ENCODE measurements at regions not wholly inside any gene's neighbourhood (a gene's known extent, or its start where the extent isn't known, plus 50 kb on each side); places are given as distances from the start of the nearest gene placed in this dataset.
A peak's percentile ranks its signal among the peaks of the same experiment; 100 is the strongest.

GRCh38 chr14:71296184-71296583 is 388.9 kb downstream of the PCNX1 start:
- no peak overlapping the region for H3K4me3 ChIP-seq (ENCODE audit: low read depth, low read length)
- DNase-seq (ENCODE audit: low read depth) = no peak
- TF ChIP-seq, protein P1, sequence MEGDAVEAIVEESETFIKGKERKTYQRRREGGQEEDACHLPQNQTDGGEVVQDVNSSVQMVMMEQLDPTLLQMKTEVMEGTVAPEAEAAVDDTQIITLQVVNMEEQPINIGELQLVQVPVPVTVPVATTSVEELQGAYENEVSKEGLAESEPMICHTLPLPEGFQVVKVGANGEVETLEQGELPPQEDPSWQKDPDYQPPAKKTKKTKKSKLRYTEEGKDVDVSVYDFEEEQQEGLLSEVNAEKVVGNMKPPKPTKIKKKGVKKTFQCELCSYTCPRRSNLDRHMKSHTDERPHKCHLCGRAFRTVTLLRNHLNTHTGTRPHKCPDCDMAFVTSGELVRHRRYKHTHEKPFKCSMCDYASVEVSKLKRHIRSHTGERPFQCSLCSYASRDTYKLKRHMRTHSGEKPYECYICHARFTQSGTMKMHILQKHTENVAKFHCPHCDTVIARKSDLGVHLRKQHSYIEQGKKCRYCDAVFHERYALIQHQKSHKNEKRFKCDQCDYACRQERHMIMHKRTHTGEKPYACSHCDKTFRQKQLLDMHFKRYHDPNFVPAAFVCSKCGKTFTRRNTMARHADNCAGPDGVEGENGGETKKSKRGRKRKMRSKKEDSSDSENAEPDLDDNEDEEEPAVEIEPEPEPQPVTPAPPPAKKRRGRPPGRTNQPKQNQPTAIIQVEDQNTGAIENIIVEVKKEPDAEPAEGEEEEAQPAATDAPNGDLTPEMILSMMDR (conservative IDR thresholded peaks at IDR 0.05; ENCODE audit: low read depth, low read length) = no peak

- TF ChIP-seq, protein P1 (conservative IDR thresholded peaks at IDR 0.05; ENCODE audit: low read depth, low read length) = no peak
- peak; percentile 28 for DNase-seq (ENCODE audit: low read depth)
- H3K4me3 ChIP-seq (ENCODE audit: low read depth, low read length) = no peak overlapping the region
Observed at GRCh38 chr14:71300566-71301330, 393.5 kb downstream of the PCNX1 start.

- no peak for DNase-seq (ENCODE audit: low read depth)
- TF ChIP-seq, protein P1 (conservative IDR thresholded peaks at IDR 0.05; ENCODE audit: low read depth, low read length) = no peak
- H3K4me3 ChIP-seq (ENCODE audit: low read depth, low read length) = no peak overlapping the region
Observed at GRCh38 chr14:71301611-71302010, 394.4 kb downstream of the PCNX1 start.

DNA sequence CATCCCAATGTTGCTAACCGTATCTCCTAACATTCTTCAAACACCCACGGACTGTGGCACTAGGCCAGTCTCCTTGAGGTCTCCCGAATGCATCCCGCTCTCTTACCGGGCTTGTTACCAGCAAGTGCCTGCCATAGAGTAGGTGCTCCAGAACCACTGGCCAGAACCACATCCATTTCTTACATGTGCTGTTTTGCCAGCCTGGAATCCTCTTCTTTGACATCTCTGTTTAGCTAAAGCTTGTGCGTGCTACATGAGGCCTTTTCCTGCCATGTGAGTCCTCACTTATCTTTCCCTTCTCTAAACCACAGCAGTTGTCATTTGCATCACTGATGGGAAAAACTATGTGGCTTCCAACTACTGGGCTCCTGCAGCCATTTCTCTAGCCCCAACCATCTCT is 397.4 kb downstream of the PCNX1 start:
- H3K4me3 ChIP-seq (ENCODE audit: low read depth, low read length) = no peak overlapping the region
- DNase-seq (ENCODE audit: low read depth) = no peak
- TF ChIP-seq, protein P1 (conservative IDR thresholded peaks at IDR 0.05; ENCODE audit: low read depth, low read length) = no peak

- no peak overlapping the region for H3K4me3 ChIP-seq (ENCODE audit: low read depth, low read length)
- DNase-seq (ENCODE audit: low read depth) = no peak
- TF ChIP-seq, protein P1 (conservative IDR thresholded peaks at IDR 0.05; ENCODE audit: low read depth, low read length) = no peak
Observed at GRCh38 chr14:71308671-71309070, 401.4 kb downstream of the PCNX1 start.

GRCh38 chr14:71309756-71310155 is 402.5 kb downstream of the PCNX1 start:
- peak; percentile 14 for DNase-seq (ENCODE audit: low read depth)
- no peak overlapping the region for H3K4me3 ChIP-seq (ENCODE audit: low read depth, low read length)
- TF ChIP-seq, protein P1 (conservative IDR thresholded peaks at IDR 0.05; ENCODE audit: low read depth, low read length) = peak; percentile 33

- TF ChIP-seq, protein P1 (conservative IDR thresholded peaks at IDR 0.05; ENCODE audit: low read depth, low read length) = no peak
- H3K4me3 ChIP-seq (ENCODE audit: low read depth, low read length) = no peak overlapping the region
- no peak for DNase-seq (ENCODE audit: low read depth)
Observed at GRCh38 chr14:71311061-71311460, 403.8 kb downstream of the PCNX1 start.

Measured in choroid plexus epithelial cell (primary cell).